Glutamatergic neuron (in vitro differentiated cells): ENCODE measurements at regions not wholly inside any gene's neighbourhood (a gene's known extent, or its start where the extent isn't known, plus 50 kb on each side); places are given as distances from the start of the nearest gene placed in this dataset.

ENCODE experiments used
- DNase-seq: peaks from one replicate; pipeline ENCODE4 v3.0.0; 2022
- H3K27ac Mint-ChIP-seq: one replicate; pipeline ENCODE4 v1.8.0; 2020; ENCODE audit warnings: mild to moderate bottlenecking, mixed read lengths, inconsistent platforms; ENCODE audit not compliant: unreplicated experiment
- H3K27me3 Mint-ChIP-seq: one replicate; pipeline ENCODE4 v1.8.0; 2020; ENCODE audit warnings: mild to moderate bottlenecking, moderate library complexity, mixed read lengths, inconsistent platforms; ENCODE audit not compliant: unreplicated experiment
- H3K36me3 Mint-ChIP-seq: one replicate; pipeline ENCODE4 v1.8.0; 2020; ENCODE audit warnings: mild to moderate bottlenecking, mixed read lengths, inconsistent platforms; ENCODE audit not compliant: unreplicated experiment
- H3K4me1 Mint-ChIP-seq: one replicate; pipeline ENCODE4 v1.8.0; 2020; ENCODE audit warnings: mild to moderate bottlenecking, low read depth, mixed read lengths, inconsistent platforms; ENCODE audit not compliant: unreplicated experiment
- H3K4me3 Mint-ChIP-seq: one replicate; pipeline ENCODE4 v1.8.0; 2020; ENCODE audit warnings: mild to moderate bottlenecking, mixed read lengths, inconsistent platforms; ENCODE audit not compliant: unreplicated experiment
- H3K9me3 Mint-ChIP-seq: one replicate; pipeline ENCODE4 v1.8.0; 2020; ENCODE audit warnings: mild to moderate bottlenecking, moderate library complexity, mixed read lengths, inconsistent platforms; ENCODE audit not compliant: unreplicated experiment
- TF ChIP-seq, protein P1 (sequence below): fragments of 200-600 bp; sonication (generic); IDR thresholded peaks from one replicate; pipeline ENCODE4 v1.5.0; 2021; ENCODE audit not compliant: partially characterized antibody, unreplicated experiment

DNA sequence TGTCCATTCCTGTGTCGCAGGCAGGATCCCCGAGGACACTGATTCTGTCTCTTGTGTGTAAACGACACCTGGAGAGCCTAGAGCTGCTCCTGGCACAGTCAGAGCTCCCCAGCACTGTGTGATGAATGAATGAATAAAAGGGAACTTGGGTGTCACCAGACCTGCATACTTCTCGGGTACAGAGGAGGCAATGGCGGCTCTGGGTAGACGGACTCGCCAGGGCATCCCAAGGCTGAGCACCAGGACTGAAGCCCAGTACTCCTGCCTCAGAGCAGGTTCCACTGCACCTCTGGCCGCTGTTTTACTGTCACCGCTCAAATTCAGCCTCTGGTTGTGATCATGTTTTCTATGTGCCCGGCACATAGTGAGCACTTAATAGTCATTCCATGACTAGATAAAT, 255.8 kb downstream of the GLRX3 start:
- no peak overlapping the region for H3K27ac Mint-ChIP-seq
- no peak overlapping the region for H3K4me3 Mint-ChIP-seq
- TF ChIP-seq, protein P1, sequence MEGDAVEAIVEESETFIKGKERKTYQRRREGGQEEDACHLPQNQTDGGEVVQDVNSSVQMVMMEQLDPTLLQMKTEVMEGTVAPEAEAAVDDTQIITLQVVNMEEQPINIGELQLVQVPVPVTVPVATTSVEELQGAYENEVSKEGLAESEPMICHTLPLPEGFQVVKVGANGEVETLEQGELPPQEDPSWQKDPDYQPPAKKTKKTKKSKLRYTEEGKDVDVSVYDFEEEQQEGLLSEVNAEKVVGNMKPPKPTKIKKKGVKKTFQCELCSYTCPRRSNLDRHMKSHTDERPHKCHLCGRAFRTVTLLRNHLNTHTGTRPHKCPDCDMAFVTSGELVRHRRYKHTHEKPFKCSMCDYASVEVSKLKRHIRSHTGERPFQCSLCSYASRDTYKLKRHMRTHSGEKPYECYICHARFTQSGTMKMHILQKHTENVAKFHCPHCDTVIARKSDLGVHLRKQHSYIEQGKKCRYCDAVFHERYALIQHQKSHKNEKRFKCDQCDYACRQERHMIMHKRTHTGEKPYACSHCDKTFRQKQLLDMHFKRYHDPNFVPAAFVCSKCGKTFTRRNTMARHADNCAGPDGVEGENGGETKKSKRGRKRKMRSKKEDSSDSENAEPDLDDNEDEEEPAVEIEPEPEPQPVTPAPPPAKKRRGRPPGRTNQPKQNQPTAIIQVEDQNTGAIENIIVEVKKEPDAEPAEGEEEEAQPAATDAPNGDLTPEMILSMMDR, result no peak
- peaks cover 3% of the 10 kb centered on the region for H3K27me3 Mint-ChIP-seq
- H3K36me3 Mint-ChIP-seq, result peaks cover 13% of the 10 kb centered on the region
- peaks cover 18% of the 10 kb centered on the region for H3K9me3 Mint-ChIP-seq
- DNase-seq, result no peak
- no peaks in the 10 kb centered on the region for H3K4me1 Mint-ChIP-seq

DNA sequence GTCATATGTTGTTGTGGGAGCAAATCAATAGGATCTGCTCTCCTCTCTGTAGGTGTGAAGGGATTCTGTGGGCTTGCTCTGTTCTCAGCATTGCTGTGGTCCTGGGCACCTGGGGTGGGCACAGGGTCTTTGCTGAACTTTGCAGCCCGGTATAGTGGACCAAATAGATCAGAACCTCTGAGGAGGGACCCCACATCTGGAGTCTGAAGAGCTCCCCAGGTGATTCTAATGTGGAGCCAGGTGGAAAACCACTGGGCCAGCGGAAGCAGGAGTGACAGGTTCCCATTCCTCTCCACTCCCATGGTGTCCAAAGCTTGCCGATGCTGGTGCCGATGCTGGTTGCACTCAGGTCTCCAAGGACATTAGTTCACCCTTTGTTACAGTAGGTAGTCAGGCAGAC, 257.2 kb downstream of the GLRX3 start:
- TF ChIP-seq, protein P1, result no peak
- peaks cover 10% of the 10 kb centered on the region for H3K36me3 Mint-ChIP-seq
- H3K27ac Mint-ChIP-seq, result no peak overlapping the region
- no peaks in the 10 kb centered on the region for H3K4me1 Mint-ChIP-seq
- H3K9me3 Mint-ChIP-seq, result peaks cover 18% of the 10 kb centered on the region
- DNase-seq, result no peak
- peaks cover 3% of the 10 kb centered on the region for H3K27me3 Mint-ChIP-seq
- H3K4me3 Mint-ChIP-seq, result no peak overlapping the region

DNA sequence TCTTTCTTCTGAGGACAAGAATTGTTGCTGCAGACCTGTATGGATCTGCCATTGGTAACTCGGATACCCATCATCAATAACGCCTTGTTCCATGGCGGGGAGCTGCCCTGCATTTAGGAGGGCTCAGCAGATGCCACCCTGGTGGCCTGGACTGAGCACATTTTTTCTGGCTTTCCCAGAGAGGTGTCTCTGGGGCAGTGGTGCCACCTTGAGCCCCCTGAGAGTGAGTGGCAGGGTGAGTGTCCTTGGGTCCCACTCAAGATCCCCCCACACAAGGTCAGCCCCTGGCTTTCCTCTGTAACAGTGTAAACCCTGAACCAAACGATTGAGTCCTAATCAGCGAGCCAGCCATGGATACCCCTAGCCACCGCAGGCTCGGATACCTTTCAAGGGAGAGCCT, 258.6 kb downstream of the GLRX3 start:
- no peak for DNase-seq
- no peak overlapping the region for H3K27ac Mint-ChIP-seq

DNA sequence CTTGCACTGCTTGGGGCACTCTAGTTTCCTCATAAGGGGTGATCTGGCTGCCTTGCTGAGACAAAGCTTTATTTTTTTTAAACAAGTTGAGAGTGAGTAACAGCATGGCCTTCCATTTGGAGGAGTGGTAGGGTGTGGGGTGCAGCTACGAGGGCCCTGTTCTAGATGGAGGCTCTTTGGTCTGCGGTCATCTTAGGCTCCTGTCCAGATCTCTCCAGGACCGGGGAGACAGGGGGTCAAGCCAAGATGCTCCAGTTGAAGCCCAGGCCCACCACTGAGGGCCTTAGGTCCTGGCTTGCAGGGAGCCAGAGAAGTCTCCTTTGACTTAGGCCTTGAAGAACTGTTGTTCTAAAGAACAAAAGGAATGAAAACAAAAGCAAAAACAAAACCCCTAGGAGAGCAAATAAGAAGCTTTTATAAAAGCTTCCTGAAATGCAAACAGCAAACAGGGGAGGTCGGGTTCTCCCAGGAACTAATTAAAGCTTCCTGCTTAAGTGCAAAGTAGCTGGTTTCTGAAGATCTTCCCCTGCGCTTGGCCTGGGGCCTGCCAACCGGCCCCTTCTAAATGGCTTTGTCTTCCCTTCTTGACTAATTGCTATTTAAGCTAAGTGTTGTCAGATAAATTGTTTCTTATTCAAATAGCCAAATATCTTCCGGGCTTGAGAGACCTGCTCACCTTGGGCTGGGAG, 259.2 kb downstream of the GLRX3 start:
- H3K9me3 Mint-ChIP-seq, result peaks cover 17% of the 10 kb centered on the region
- peaks cover 2% of the 10 kb centered on the region for H3K27me3 Mint-ChIP-seq
- H3K27ac Mint-ChIP-seq, result no peak overlapping the region
- TF ChIP-seq, protein P1, result no peak
- H3K4me1 Mint-ChIP-seq, result no peaks in the 10 kb centered on the region
- H3K4me3 Mint-ChIP-seq, result no peak overlapping the region
- no peak for DNase-seq
- H3K36me3 Mint-ChIP-seq, result peaks cover 20% of the 10 kb centered on the region

More for the DNA sequence above, 258.6 kb downstream of the GLRX3 start:
- Mint-ChIP-seq H3K4me3 (no peak overlapping the region), H3K9me3 (peaks cover 17% of the 10 kb centered on the region), H3K36me3 (peaks cover 20% of the 10 kb centered on the region), H3K4me1 (no peaks in the 10 kb centered on the region), H3K27me3 (peaks cover 3% of the 10 kb centered on the region)
- TF ChIP-seq, protein P1, result no peak

DNA sequence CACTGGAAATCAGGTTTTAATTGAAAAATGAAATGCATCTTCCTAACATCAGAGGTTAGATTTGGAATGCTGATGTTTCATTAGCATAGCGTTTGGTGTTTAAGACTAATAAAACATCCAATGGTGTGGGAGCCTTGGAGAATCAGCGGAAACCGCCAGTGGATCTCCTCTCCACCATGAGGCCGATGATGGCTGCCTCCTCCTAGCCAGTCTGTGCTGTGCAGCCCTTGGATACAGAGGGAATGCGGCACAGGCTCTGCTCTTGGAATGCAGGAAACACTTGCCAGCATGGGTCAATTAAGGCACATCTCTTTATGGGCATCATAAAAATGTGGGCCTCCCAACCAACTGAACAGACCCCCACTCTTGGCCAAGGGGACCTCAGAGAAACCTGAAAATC, 259.9 kb downstream of the GLRX3 start:
- Mint-ChIP-seq H3K4me1 (no peaks in the 10 kb centered on the region), H3K36me3 (peaks cover 20% of the 10 kb centered on the region), H3K27me3 (peaks cover 2% of the 10 kb centered on the region), H3K4me3 (no peak overlapping the region), H3K27ac (no peak overlapping the region), H3K9me3 (peaks cover 15% of the 10 kb centered on the region)
- no peak for DNase-seq
- TF ChIP-seq, protein P1, result no peak
